HG02610 (cell line): ENCODE measurements at regions not wholly inside any gene's neighbourhood (a gene's known extent, or its start where the extent isn't known, plus 50 kb on each side); places are given as distances from the start of the nearest gene placed in this dataset.

Source experiments
- ATAC-seq: cut with Tn5 transposase; IDR thresholded peaks from one replicate; pipeline ENCODE4 v1.9.1; 2021; ENCODE audit warnings: mild to moderate bottlenecking, moderate library complexity; ENCODE audit not compliant: unreplicated experiment

- no peak for ATAC-seq
Observed at GRCh38 chr17:74001145-74001544, 202.3 kb upstream of the RPL38 start.

GRCh38 chr17:74002241-74002640 lies 201.2 kb upstream of the RPL38 start:
- ATAC-seq, result no peak

- no peak for ATAC-seq
Observed at GRCh38 chr17:74004056-74004455, 199.4 kb upstream of the RPL38 start.

GRCh38 chr17:74005790-74006189 lies 197.7 kb upstream of the RPL38 start:
- no peak for ATAC-seq

- ATAC-seq, result no peak
Observed at GRCh38 chr17:74006371-74006770, 197.1 kb upstream of the RPL38 start.

GRCh38 chr17:74008196-74008595 lies 195.3 kb upstream of the RPL38 start:
- ATAC-seq, result no peak

GRCh38 chr17:74009056-74009625 lies 194.3 kb upstream of the RPL38 start:
- ATAC-seq, result no peak

- no peak for ATAC-seq
Observed at GRCh38 chr17:74010903-74011302, 192.6 kb upstream of the RPL38 start.

GRCh38 chr17:74011966-74012365 lies 191.5 kb upstream of the RPL38 start:
- no peak for ATAC-seq

GRCh38 chr17:74012465-74012864 lies 191.0 kb upstream of the RPL38 start:
- no peak for ATAC-seq

- no peak for ATAC-seq
Observed at GRCh38 chr17:74015316-74015715, 188.2 kb upstream of the RPL38 start.

- ATAC-seq, result no peak
Observed at GRCh38 chr17:74015990-74016389, 187.5 kb upstream of the RPL38 start.

- ATAC-seq, result no peak
Observed at GRCh38 chr17:74016461-74016860, 187.0 kb upstream of the RPL38 start.

- no peak for ATAC-seq
Observed at GRCh38 chr17:74017466-74017865, 186.0 kb upstream of the RPL38 start.

- ATAC-seq, result no peak
Observed at GRCh38 chr17:74018115-74018514, 185.4 kb upstream of the RPL38 start.

- ATAC-seq, result no peak
Observed at GRCh38 chr17:74019271-74019670, 184.2 kb upstream of the RPL38 start.

- no peak for ATAC-seq
Observed at GRCh38 chr17:74019860-74020259, 183.6 kb upstream of the RPL38 start.

GRCh38 chr17:74020522-74020921 lies 183.0 kb upstream of the RPL38 start:
- no peak for ATAC-seq

GRCh38 chr17:74024871-74025531 lies 178.5 kb upstream of the RPL38 start:
- ATAC-seq, result no peak

- ATAC-seq, result no peak
Observed at GRCh38 chr17:74027444-74027843, 176.0 kb upstream of the RPL38 start.

- no peak for ATAC-seq
Observed at GRCh38 chr17:74028354-74029116, 174.9 kb upstream of the RPL38 start.
